ENCODE measurements at regions not wholly inside any gene's neighbourhood (a gene's known extent, or its start where the extent isn't known, plus 50 kb on each side); places are given as distances from the start of the nearest gene placed in this dataset.

DNA sequence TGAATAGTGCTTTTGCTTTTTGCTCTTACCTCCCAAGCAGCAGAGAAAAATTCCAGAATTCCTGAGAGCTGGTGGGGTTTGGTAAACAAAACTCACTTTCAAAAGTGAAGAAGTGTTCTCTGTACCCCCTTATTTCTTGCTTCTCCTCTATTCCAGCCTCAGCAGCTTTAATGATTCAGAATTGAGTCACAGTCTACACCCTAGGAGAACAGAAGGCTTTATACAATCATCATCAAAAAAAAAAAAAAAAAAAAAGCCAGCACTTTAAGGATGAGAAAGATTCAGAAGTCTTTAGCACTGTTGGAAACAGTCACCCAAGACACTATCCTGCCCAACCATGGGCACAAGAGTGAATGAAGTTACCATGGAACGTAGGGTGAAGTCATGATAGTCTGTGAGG is 1583.1 kb upstream of the PCDH10 start:
- TF ChIP-seq, protein P1, sequence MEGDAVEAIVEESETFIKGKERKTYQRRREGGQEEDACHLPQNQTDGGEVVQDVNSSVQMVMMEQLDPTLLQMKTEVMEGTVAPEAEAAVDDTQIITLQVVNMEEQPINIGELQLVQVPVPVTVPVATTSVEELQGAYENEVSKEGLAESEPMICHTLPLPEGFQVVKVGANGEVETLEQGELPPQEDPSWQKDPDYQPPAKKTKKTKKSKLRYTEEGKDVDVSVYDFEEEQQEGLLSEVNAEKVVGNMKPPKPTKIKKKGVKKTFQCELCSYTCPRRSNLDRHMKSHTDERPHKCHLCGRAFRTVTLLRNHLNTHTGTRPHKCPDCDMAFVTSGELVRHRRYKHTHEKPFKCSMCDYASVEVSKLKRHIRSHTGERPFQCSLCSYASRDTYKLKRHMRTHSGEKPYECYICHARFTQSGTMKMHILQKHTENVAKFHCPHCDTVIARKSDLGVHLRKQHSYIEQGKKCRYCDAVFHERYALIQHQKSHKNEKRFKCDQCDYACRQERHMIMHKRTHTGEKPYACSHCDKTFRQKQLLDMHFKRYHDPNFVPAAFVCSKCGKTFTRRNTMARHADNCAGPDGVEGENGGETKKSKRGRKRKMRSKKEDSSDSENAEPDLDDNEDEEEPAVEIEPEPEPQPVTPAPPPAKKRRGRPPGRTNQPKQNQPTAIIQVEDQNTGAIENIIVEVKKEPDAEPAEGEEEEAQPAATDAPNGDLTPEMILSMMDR (IDR thresholded peaks at IDR 0.05), result no peak
- no peak for TF ChIP-seq POLR2A (IDR thresholded peaks at IDR 0.05)

Measured in testis (tissue), 2 donors.